ENCODE measurements at regions not wholly inside any gene's neighbourhood (a gene's known extent, or its start where the extent isn't known, plus 50 kb on each side); places are given as distances from the start of the nearest gene placed in this dataset.

DNA sequence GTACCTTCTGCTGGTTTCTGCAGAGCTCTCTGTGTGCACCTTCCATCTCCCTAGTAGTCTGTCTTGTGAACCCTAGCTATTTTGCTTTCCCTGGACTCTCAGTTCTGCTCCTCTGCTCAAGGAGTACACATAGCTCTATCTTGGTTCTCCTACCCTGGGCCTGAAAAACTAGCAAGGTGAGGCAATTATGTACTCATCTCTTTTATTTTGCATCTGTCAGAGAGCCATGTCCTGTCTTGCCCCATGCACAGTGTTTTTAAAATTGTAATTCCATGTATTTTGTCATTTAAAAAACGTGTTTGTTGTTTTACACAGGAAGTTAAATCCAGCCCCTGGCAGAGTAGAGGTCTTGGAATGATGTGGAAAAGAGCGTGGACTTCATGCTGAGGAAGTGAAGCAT lies 684.9 kb upstream of the CPEB2 start:
- no peak overlapping the region for H3K9ac ChIP-seq (ENCODE audit: low read depth in 1 of 2, low read length in 2 of 2)
- peaks cover 0 to 5% (median 0%) of the 10 kb centered on the region in 4 donors for H3K27me3 ChIP-seq (ENCODE audit: control insufficient read depth in 4 of 4, insufficient read depth in 4 of 4, low read length in 3 of 4)
- TF ChIP-seq JUND (IDR thresholded peaks at IDR 0.05) (no peak), HNF4G (IDR thresholded peaks at IDR 0.05) (no peak), FOXA1 (IDR thresholded peaks at IDR 0.05) (no peak), EGR1 (IDR thresholded peaks at IDR 0.05; ENCODE audit: low read depth in 2 of 2) (no peak), SP1 (IDR thresholded peaks at IDR 0.05) (no peak), YY1 (IDR thresholded peaks at IDR 0.05) (no peak), NR2F2 (IDR thresholded peaks at IDR 0.05) (no peak), RAD21 (IDR thresholded peaks at IDR 0.05) (no peak), RXRA (IDR thresholded peaks at IDR 0.05) (no peak), TAF1 (conservative IDR thresholded peaks at IDR 0.05) (no peak)
- TF ChIP-seq, protein P1, sequence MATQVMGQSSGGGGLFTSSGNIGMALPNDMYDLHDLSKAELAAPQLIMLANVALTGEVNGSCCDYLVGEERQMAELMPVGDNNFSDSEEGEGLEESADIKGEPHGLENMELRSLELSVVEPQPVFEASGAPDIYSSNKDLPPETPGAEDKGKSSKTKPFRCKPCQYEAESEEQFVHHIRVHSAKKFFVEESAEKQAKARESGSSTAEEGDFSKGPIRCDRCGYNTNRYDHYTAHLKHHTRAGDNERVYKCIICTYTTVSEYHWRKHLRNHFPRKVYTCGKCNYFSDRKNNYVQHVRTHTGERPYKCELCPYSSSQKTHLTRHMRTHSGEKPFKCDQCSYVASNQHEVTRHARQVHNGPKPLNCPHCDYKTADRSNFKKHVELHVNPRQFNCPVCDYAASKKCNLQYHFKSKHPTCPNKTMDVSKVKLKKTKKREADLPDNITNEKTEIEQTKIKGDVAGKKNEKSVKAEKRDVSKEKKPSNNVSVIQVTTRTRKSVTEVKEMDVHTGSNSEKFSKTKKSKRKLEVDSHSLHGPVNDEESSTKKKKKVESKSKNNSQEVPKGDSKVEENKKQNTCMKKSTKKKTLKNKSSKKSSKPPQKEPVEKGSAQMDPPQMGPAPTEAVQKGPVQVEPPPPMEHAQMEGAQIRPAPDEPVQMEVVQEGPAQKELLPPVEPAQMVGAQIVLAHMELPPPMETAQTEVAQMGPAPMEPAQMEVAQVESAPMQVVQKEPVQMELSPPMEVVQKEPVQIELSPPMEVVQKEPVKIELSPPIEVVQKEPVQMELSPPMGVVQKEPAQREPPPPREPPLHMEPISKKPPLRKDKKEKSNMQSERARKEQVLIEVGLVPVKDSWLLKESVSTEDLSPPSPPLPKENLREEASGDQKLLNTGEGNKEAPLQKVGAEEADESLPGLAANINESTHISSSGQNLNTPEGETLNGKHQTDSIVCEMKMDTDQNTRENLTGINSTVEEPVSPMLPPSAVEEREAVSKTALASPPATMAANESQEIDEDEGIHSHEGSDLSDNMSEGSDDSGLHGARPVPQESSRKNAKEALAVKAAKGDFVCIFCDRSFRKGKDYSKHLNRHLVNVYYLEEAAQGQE (IDR thresholded peaks at IDR 0.05) = no peak
- TF ChIP-seq, protein P2, sequence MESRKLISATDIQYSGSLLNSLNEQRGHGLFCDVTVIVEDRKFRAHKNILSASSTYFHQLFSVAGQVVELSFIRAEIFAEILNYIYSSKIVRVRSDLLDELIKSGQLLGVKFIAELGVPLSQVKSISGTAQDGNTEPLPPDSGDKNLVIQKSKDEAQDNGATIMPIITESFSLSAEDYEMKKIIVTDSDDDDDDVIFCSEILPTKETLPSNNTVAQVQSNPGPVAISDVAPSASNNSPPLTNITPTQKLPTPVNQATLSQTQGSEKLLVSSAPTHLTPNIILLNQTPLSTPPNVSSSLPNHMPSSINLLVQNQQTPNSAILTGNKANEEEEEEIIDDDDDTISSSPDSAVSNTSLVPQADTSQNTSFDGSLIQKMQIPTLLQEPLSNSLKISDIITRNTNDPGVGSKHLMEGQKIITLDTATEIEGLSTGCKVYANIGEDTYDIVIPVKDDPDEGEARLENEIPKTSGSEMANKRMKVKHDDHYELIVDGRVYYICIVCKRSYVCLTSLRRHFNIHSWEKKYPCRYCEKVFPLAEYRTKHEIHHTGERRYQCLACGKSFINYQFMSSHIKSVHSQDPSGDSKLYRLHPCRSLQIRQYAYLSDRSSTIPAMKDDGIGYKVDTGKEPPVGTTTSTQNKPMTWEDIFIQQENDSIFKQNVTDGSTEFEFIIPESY (IDR thresholded peaks at IDR 0.05) = no peak
- TF ChIP-seq, protein P3, sequence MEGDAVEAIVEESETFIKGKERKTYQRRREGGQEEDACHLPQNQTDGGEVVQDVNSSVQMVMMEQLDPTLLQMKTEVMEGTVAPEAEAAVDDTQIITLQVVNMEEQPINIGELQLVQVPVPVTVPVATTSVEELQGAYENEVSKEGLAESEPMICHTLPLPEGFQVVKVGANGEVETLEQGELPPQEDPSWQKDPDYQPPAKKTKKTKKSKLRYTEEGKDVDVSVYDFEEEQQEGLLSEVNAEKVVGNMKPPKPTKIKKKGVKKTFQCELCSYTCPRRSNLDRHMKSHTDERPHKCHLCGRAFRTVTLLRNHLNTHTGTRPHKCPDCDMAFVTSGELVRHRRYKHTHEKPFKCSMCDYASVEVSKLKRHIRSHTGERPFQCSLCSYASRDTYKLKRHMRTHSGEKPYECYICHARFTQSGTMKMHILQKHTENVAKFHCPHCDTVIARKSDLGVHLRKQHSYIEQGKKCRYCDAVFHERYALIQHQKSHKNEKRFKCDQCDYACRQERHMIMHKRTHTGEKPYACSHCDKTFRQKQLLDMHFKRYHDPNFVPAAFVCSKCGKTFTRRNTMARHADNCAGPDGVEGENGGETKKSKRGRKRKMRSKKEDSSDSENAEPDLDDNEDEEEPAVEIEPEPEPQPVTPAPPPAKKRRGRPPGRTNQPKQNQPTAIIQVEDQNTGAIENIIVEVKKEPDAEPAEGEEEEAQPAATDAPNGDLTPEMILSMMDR (IDR thresholded peaks at IDR 0.05; ENCODE audit: low read depth, low read length, missing input control) = no peak
- H3K27ac ChIP-seq (ENCODE audit: low read depth in 1 of 2, low read length in 2 of 2) = no peak overlapping the region
- 70% methylated on average over 2 of the region's 2 CpGs for WGBS
- no peak for DNase-seq (ENCODE audit: low spot score)
- H3K36me3 ChIP-seq (ENCODE audit: control insufficient read depth in 4 of 4, insufficient read depth in 3 of 4, low read depth in 1 of 4, low read length in 3 of 4) = no peaks in the 10 kb centered on the region
- no peak overlapping the region for H3K4me3 ChIP-seq (ENCODE audit: low read depth in 1 of 3, low read length in 3 of 3)
- no peaks in the 10 kb centered on the region for H3K4me1 ChIP-seq (ENCODE audit: control insufficient read depth in 4 of 4, insufficient read depth in 4 of 4, low read length in 3 of 4)
- H3K9me3 ChIP-seq (ENCODE audit: control insufficient read depth in 4 of 4, low read length in 3 of 4) = no peaks in the 10 kb centered on the region

DNA sequence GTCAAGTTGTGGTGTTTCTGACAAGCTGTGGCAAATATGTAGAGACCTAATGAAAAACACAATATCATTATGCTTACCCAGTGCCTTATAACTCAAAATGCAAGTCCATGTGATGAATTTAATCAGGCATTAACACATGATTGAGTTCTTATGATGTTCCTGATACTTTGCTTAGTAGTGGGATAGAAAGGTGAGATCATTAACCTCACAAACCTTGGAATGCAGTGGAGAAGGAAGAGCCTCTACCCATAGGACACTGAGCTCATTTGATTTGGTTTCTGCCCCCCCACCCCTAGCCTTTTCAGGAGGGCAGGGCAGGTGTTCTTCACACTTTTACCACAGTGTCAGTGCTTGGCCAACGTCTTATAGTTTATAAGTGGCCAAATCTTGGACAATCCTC lies 683.6 kb upstream of the CPEB2 start:
- H3K9me3 ChIP-seq (ENCODE audit: control insufficient read depth in 4 of 4, low read length in 3 of 4) = no peaks in the 10 kb centered on the region
- H3K27me3 ChIP-seq (ENCODE audit: control insufficient read depth in 4 of 4, insufficient read depth in 4 of 4, low read length in 3 of 4) = peaks cover 0 to 5% (median 0%) of the 10 kb centered on the region in 4 donors
- H3K4me3 ChIP-seq (ENCODE audit: low read depth in 1 of 3, low read length in 3 of 3) = no peak overlapping the region
- TF ChIP-seq, protein P2 (IDR thresholded peaks at IDR 0.05) = no peak
- TF ChIP-seq, protein P4, sequence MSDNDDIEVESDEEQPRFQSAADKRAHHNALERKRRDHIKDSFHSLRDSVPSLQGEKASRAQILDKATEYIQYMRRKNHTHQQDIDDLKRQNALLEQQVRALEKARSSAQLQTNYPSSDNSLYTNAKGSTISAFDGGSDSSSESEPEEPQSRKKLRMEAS (IDR thresholded peaks at IDR 0.05) = no peak
- TF ChIP-seq SP1 (IDR thresholded peaks at IDR 0.05) (no peak), RXRA (IDR thresholded peaks at IDR 0.05) (no peak), JUND (IDR thresholded peaks at IDR 0.05) (no peak), YY1 (IDR thresholded peaks at IDR 0.05) (no peak)
- H3K27ac ChIP-seq (ENCODE audit: low read depth in 1 of 2, low read length in 2 of 2) = no peak overlapping the region
- 71% methylated on average over 1 of the region's 1 CpG for whole genome bisulfite sequencing
- DNase-seq (ENCODE audit: low spot score) = no peak
- no peaks in the 10 kb centered on the region for H3K4me1 ChIP-seq (ENCODE audit: control insufficient read depth in 4 of 4, insufficient read depth in 4 of 4, low read length in 3 of 4)
- H3K9ac ChIP-seq (ENCODE audit: low read depth in 1 of 2, low read length in 2 of 2) = no peak overlapping the region
- H3K36me3 ChIP-seq (ENCODE audit: control insufficient read depth in 4 of 4, insufficient read depth in 3 of 4, low read depth in 1 of 4, low read length in 3 of 4) = no peaks in the 10 kb centered on the region

All from liver (tissue), 8 donors.